NB4 (cell line): ENCODE measurements at regions not wholly inside any gene's neighbourhood (a gene's known extent, or its start where the extent isn't known, plus 50 kb on each side); places are given as distances from the start of the nearest gene placed in this dataset.

Experiments
- POLR2A ChIP-seq: IDR thresholded peaks from 2 replicates; pipeline ENCODE4 v1.6.1; 2011; ENCODE audit warnings: mild to moderate bottlenecking; ENCODE audit not compliant: insufficient read length; ENCODE audit errors: extremely low read depth
- TF ChIP-seq, protein P1 (sequence below): IDR thresholded peaks from one replicate; pipeline ENCODE4 v1.5.1; 2012; ENCODE audit warnings: low read depth, low read length

- no peak for TF ChIP-seq POLR2A
- TF ChIP-seq, protein P1, sequence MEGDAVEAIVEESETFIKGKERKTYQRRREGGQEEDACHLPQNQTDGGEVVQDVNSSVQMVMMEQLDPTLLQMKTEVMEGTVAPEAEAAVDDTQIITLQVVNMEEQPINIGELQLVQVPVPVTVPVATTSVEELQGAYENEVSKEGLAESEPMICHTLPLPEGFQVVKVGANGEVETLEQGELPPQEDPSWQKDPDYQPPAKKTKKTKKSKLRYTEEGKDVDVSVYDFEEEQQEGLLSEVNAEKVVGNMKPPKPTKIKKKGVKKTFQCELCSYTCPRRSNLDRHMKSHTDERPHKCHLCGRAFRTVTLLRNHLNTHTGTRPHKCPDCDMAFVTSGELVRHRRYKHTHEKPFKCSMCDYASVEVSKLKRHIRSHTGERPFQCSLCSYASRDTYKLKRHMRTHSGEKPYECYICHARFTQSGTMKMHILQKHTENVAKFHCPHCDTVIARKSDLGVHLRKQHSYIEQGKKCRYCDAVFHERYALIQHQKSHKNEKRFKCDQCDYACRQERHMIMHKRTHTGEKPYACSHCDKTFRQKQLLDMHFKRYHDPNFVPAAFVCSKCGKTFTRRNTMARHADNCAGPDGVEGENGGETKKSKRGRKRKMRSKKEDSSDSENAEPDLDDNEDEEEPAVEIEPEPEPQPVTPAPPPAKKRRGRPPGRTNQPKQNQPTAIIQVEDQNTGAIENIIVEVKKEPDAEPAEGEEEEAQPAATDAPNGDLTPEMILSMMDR, result no peak
Measured at GRCh38 chr2:237199082-237199481, 113.4 kb downstream of the COPS8 start.
